ENCODE measurements at regions not wholly inside any gene's neighbourhood (a gene's known extent, or its start where the extent isn't known, plus 50 kb on each side); places are given as distances from the start of the nearest gene placed in this dataset.
A peak's percentile ranks its signal among the peaks of the same experiment; 100 is the strongest.
"Not testable (repeated sequence)": the region's sequence is repeated elsewhere in the genome, so short reads cannot be mapped to it uniquely, and the experiment has no call there.

DNA sequence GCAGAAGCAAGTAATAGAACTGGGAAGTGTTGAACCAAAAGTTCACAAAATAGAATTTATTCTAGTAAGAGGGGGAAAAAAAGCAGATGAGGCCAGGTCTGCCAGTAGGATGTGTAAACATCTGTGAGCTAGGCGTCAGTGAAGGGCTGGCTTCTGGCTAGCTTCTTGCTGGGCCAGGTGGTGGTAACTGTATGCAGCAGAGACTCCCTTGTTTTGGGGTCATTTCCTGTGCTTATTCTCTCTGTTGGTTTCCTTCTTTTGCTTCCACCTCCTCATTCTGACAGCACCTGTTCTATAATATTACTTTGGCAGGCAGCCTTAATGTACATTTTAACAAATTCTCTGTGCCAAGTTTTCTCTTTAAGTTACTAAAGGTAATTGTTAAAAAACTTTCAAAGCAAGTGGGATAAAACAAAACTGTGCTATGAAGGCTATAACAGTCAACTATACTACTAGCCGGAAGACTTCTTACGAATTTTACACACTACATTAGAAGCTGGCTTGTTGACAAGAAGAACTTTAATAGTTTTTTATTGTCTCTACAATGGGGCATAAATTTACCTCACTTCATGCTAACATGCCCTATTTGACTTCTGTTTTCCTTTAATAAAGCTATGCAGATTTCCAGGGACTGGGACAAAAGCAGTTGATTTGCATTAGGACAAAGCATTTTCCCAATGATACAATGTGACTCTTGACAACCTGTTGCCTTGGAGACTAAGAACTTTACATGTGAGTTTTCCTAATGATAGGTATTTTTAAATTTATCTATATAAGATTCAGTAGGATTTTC, 318.8 kb upstream of the NAALADL2 start:
- DNase-seq (ENCODE audit: low read depth) = no peak

DNA sequence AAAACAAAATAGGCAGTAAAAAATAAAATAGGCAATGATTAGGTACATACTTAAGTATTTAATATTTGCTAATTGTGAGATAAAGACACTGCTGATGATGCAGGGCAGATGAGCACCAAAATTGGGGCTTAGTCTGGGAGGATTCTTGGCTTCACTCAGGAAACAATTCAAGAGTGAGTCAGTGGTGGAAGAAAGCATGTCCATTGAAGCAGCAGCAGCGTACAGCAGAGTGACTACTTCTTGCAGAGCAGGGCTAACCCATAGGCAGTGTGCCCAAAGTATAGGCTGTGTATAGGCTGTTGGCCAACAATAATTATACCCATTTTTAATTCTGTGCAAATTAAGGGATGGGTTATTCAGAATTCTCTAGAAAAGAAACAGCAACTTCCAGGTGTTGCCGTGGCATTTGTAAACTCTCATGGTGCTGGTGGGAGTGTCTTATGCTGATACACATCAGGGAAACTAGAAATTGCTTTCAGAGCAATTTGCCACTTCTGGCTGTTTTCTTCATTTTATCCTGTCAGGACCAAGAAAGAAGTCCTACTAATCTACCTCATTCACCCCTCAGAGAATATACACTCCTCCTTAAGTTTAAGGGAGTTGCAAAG, 317.3 kb upstream of the NAALADL2 start:
- peak; percentile 37 for DNase-seq (ENCODE audit: low read depth)

DNA sequence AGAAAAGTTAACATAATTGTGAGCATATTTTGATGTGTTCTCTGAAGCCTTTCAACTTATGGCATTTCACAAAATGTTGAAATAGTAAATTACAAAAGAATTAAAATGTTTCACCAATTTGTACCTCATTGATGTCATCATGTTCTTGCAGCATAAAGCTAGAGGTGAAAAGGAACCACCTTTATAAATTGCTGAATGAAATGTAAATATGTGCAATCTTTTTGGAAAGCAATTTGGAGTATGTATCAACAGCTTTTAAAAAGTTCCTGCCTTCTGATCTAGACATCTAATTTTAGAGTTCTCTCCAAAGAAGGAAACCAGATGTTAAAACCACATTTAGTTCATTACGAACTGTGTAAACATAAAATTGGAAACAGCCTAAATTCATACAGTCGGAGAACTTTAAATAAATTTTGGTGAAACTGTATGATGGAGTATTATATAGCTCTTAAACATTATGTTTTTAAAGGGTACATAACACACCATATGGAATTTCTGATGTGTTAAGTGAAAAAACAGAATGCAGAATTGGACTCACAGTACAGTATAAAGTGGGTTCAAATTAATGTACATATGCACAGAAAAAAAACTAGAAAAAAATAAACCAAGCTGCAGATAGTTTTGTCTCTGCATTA, 311.2 kb upstream of the NAALADL2 start:
- DNase-seq (ENCODE audit: low read depth) = no peak

DNA sequence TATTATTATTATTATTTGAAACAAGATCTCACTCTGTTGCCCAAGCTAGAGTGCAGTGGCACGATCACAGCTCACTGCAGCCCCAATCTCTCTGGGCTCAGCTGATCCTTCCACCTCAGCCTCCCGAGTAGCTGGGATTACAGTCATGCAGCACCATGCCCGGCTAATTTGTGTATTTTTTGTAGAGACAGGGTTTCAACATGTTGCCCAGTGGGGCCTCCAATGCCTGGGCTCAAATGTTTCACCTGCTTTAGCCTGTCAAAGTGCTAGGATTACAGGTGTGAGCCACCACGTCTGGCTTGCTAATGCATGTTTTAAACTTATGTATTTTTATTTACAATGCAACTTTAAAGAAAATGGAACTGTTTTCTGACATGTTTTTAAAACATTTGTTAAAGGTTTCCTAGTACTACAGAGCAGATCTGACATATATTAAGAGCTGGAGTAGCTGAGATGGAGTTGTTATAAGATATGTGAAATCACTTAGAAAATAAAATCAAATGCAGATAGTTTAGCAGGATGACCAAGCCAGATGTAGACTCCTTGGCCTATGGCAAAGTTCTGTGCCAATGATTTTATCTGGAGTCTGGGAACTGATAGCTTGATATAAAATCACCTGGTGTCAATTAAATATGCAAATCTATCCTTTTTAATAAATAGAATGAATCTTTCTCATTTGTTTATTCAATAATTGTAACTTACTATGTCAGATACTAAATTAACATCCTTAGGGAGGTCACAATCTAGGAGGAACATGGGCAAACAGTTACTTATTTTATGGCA, 310.1 kb upstream of the NAALADL2 start:
- DNase-seq (ENCODE audit: low read depth) = no peak

DNA sequence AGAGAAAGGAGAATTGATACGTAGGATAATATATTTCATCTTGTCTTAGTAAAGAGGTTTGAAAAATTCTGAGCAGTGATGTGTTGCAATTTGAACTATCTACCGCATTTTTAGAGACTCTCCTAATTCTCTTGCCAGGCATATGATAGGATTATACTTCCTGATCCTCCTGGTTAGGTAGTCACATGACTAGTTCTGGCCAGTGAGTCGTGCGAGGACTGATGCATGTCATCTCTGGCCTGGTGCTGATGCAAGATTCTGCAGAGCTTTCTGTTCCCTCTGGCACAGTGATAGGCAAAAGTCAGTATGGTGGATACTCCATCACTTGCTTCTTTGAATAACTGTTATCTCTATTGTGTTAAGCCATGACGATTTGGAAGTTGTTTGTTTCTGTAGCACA, 277.6 kb upstream of the NAALADL2 start:
- DNase-seq (ENCODE audit: low read depth) = peak; percentile 25

DNA sequence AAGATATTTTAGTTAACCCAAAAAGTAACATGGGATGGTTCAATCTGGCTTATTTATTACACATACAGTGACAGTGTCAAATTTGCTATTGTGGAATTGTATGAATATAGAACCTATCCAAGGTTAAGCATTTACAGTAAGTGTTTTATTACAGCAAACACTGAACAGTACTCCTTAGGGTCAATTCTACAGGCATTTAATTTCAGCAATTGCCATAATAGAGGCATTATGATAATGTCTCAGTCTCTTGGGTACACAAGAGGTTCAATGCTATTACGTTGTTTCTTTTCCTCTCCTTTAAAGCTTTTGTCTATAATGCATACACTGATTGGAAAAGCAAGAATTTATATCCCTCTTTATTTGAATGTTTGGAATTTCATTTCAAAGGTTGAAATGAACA, 275.7 kb upstream of the NAALADL2 start:
- no peak for DNase-seq (ENCODE audit: low read depth)

DNA sequence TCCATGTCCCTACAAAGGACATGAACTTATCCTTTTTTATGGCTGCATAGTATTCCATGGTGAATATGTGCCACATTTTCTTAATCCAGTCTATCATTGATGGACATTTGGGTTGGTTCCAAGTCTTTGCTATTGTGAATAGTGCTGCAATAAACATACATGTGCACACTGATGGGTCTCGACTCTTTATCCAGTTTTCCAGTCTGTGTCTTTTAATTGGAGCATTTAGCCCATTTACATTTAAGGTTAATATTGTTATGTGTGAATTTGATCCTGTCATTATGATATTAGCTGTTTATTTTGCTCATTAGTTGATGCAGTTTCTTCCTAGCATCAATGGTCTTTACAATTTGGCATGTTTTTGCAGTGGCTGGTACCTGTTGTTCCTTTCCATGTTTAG, 272.0 kb upstream of the NAALADL2 start:
- not testable (repeated sequence) for DNase-seq (ENCODE audit: low read depth)

DNA sequence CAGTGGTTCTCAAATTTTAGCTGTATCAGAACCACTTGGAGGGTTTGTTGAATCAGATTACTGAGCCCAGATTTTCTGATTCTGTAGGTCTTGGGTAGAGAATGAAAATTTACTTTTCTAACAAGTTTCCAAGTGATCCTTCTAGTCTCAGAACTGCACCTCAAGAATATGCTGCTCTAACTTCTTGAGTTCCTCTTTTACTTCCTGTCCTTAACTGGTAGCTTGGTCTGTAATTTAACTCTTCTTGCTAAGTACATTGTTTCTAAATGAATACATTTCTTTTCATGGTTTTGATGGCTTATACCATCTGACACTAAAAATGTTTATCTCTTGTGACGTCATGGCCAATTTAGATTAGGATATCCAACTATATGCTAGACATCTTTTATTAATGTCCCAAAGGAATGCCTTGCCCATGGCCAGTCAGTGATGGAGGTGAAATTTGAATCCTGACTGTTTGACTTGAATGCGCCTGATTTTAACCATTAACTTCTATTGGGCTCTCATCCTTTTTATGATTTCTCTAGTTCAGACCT, 262.6 kb upstream of the NAALADL2 start:
- no peak for DNase-seq (ENCODE audit: low read depth)

DNA sequence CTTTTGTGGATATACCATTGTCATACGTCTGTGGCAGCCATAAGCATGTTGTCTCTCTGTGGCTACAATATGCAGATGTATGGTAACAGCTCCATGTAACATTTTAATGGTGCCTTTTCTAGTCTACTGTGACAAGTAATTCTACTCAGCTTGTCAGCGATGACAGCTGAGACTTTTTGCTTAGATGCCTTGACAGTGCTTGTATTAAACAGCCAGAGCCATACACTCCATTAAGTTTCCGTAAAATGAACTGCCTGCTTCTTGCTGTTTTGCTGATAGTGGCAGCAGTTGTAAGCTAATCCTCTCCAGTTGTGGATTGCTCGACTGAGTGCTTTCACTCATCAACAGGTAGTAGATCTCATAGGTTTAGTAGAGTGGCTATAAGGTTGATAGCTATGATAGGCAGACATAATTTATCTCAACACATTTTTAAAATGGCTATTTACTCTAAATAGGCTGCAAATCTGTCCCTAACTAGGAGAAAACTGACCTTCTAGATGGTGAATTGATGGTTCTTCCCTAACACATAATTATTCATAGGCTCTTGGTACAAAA, 260.2 kb upstream of the NAALADL2 start:
- DNase-seq (ENCODE audit: low read depth) = no peak

DNA sequence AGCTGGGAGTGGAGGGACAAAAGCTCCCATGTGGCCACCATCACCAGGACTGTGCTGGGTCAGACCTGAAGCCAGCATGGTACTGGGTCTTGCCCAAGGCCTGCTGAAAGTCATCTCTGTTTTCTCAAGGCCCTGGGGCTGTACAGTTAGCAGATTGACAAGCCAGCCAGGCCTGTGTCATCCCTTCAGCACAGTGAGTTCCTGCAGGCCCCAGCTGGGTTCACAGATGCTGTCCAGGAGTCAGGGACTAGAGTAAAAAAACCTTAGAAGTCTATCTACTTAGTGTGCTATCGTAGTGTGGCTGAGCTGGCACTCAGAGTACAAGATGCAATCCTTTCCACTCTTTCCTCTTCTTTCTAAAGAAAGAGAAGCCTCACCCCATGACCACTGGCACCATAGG, 246.0 kb upstream of the NAALADL2 start:
- DNase-seq (ENCODE audit: low read depth) = no peak

DNA sequence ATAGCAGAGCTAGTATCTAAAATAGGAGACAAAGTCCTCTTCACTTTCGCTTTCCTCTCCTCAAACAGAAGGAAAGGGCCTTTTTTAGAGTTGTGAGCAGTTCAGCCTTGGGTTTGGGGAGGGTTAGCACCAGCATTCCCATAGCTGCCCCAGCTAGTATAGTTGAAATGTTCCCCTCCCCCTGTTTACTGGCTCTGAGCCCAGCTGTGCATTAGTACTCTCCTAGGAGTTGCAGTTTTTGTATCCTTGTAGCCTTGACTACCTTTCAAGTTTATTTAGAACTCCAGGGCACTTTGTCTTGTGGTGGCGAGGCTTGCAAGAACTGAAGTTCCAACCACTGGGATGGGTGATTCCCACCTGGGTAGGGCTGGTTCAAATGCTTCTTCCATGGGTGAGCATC, 245.1 kb upstream of the NAALADL2 start:
- DNase-seq (ENCODE audit: low read depth) = no peak

DNA sequence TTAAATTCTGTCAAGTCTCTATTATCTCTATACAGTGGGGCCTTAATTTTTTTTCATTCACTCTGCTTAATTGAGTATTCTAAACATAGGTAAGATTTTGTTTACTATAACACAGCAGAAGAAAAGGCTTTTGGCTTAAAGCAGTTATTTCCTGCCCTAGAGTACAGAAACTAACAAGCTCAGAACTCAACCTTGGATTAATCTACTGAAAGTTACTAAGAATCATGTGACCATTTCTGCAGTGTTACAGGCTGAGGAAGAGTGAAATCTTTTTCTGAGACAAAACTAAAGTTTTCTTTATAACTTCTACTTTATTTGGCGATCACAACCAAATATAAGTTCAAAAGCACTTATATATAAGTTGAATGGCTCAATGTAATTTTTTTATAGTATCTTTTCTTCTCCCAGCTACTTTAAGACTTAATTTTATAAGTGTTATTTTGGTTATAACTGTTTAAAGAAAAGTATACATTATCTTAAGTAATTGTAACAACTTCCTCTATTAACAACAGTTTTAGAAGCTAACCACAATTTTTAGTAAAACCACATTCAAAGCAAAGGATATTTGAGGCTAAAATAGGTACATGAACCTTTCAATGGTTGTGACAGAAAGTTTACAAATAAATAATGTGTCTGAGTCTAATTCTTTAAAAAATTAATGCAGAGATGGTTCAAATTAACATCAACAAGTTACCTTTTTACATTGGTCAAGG, 240.6 kb upstream of the NAALADL2 start:
- no peak for DNase-seq (ENCODE audit: low read depth)

DNA sequence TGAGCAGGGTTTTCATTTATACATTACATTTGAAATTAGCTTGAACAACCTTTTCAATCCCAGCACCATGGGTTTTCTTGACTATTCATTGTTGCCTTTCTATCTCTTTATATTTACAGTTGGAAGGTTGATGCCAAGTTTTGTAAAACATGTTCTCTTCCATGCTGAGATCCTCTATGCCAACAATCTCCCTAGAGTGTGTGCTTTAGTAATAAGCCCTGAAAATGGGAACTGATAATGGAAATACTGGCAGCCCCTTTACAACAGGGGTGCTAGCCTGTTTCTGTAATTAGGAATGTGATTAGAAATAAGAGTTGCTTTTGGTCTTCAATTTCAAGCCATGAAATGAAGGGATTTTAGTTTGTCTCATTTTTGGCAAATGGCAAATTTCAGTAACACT, 239.9 kb upstream of the NAALADL2 start:
- no peak for DNase-seq (ENCODE audit: low read depth)

DNA sequence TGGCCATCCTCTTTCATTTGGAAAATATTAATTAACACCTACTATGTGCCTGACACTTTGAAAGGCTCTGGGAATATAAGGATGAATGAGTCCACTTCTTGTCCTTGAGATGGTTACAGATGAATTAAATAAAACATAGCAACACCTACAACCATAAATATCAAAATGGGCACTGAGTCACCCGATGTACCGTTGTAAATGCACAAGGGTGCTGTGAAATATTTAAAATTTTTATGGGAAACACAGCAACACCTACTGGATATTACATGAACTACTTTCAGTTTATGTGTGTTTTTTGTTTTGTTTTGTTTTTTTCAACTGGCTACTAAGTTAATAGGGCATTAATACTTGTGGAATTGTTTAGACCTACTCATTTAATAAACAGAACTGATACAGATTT, 239.0 kb upstream of the NAALADL2 start:
- DNase-seq (ENCODE audit: low read depth) = peak; percentile 59

DNA sequence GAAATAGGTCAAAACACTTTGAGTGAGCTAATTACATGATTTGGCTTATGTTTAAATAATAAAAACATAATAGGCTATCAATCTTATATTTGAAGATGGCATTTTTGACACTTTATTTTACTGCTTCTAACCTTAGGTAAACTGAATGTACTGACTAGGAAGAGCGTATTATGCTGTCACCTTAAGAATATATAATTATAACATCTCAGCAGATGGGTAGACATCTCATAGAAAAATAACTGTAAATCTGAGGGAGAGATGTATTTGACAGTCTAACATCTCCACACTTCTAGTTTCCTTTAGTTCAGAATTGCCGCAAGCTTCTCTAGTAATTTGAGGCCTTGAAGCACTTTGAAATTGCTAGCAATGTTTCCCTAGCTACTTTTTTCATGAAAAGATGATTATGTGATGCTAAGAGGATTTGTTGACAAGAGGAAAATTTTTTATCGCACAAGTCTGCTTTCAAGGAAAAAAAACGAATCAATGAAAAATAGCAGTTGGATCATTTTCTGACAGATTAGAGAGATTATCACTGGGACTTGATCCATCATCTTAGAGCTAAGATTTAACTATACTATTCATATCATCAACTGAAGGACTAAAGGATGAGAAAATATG, 238.2 kb upstream of the NAALADL2 start:
- no peak for DNase-seq (ENCODE audit: low read depth)

DNA sequence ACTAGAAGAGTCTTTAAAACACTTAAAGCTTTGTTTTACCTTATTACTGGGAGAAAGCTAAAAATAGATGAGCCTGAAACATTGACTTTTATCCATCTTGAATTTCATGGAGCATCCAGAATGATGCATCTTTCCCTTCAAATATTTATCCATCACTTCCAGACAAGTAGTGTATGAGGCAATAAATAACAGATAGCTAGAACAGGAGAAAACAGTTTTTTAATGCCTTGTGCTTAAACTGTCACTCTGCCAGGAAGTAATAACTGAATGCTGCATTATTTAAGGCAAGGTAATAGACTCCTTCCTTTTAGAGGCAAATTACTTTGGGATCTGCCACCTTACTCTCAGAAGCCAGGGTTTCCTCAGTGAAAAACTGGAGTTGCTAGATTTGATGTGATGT, 225.8 kb upstream of the NAALADL2 start:
- DNase-seq (ENCODE audit: low read depth) = no peak

DNA sequence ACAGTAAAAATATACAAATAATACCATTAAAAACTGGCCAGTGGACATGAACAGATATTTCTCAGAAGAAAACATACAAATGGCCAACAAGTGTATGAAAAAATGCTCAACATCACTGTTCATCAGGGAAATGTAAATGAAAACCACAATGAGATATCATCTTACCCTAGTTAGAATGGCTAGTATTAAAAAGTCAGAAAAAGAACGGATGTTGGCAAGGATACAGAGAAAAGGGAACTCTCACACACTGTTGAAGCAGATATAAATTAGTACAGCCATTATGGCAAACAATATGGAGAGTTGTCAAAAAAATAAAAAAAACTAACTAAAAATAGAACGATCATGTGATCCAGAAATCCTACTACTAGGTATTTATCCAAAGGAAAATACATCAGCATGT, 222.7 kb upstream of the NAALADL2 start:
- DNase-seq (ENCODE audit: low read depth) = no peak

DNA sequence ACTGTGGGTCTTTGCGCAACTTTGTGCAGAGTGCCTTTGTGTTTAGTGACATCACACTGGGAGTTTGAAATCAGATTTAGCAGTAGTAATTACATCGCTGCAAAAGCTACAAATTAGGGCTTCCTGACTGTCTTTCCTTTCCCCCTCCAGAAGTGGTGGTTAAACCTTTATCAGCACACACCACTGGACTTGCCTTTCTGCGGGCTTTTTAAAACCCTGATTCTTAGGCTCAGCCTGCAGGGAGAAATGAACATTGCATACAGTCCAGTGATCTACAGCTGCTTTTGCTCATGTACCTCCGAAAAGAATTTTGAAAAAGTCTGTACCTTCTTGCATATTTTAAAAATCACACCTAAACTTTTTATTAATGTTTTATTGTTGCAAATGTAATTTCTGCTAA, 219.7 kb upstream of the NAALADL2 start:
- no peak for DNase-seq (ENCODE audit: low read depth)

DNA sequence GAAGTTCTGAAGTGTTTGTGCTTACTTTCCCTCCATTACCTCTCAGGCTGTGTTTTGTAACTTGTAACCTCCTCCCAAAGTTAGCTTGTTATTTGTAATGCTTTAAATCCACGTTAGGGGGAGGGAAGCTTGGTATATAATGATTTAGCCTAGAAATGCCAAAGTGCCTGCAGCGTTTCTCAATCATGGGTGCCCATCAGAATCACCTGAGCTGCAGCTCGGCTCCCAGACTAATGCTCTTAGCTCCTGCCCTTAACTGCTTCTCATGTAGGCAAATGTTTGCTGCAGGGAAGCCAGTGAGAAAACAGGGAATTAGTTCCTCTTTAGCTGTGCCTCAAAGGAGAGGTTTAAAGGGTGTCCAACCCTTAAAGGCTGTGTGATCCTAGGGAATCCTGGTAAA, 219.2 kb upstream of the NAALADL2 start:
- DNase-seq (ENCODE audit: low read depth) = no peak

DNA sequence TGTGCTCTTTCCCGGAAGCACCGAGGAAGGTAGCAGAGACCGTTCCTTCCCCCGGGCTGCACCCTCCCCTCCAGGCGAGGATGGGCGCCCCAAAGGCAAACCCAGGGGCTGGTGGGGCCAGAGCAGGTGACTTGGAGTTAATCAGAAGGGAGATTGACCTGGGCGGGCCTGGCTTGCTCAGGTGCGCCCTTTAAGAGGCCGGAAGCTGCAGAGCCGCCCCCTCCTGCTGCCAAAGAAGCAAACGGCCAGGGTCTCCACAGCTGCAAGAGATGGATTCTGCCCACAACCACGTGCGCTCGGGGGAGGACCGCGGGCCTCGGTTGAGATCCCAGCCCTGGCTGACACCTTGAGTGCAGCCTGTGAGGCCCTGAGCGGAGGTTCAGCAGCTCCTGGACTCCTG, 218.2 kb upstream of the NAALADL2 start:
- no peak for DNase-seq (ENCODE audit: low read depth)

DNA sequence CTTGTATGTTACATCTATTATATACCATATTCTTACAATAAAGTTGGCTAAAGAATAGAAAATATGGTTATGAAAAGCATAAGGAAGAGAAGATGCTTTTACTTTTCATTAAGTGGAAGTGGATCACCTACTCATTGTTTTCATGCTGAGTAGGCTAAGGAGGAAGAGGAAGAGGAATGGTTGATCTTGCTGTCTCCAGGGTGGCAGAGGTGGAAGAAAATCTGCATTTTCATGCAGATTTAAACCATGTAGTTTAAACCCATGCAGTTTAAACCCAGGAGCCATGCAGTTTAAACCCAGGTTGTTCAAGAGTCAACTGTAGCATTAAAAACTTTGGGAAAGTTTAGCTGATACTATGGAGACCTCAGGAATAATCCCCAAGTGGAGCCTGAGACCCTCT, 214.8 kb upstream of the NAALADL2 start:
- DNase-seq (ENCODE audit: low read depth) = no peak

Measured in ELR (cell line).